ENCODE measurements at regions not wholly inside any gene's neighbourhood (a gene's known extent, or its start where the extent isn't known, plus 50 kb on each side); places are given as distances from the start of the nearest gene placed in this dataset.
A peak's percentile ranks its signal among the peaks of the same experiment; 100 is the strongest.
"Not testable (repeated sequence)": the region's sequence is repeated elsewhere in the genome, so short reads cannot be mapped to it uniquely, and the experiment has no call there.

DNA sequence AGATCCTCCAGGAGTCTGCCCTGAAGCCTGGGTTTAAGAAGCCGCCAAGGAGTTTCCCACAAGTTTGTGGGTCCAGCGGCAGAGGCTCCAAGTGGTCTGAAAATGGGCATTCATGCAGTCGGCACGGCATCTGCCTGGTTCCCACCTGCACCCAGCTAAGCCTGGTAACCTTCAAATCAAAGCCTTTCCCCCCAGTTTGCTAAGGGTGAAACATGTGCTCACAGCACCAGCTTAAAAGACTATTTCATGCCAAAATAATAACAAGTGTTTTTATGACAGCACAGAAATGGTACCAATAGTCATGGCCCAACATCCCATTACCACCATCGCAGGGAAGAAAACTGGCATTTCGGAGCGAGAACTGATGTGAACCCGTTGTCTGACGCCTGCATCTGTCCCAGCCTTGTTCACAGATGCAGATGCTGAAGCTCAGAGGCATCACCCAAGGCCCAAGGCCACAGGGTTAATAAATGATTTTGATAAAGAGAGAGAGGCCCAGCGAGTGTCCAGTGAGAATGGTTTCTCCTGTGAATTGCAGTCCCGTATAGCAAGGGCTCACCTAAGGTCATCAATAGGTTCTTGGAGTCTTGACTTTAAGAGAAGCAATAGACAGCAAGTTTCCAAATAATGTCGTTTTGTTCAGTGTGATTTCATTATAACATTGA, 188.0 kb upstream of the TPM1 start:
- Mint-ChIP-seq H3K27me3 (peaks cover 3% of the 10 kb centered on the region), H3K9me3 (peaks cover under 1% of the 10 kb centered on the region), H3K27ac (no peak overlapping the region), H3K4me1 (peaks cover 5% of the 10 kb centered on the region), H3K4me3 (no peak overlapping the region), H3K36me3 (no peaks in the 10 kb centered on the region)
- no peak for DNase-seq

DNA sequence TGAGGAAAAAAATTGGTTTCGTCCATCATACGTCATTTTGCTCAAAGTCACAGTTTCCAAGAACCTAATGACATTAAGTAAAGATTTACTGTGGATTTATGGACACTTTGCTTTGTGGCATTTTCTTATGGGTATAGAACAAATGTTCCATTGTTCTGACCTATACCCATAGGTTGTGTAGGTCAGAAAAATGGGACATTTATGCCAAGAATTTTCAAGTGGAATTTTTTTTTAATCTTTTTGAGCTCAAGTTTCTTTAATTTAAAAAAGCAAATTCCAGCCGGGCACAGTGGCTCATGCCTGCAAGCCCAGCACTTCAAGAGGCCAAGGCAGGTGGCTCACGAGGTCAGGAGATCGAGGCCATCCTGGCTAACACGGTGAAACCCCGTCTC, 187.5 kb upstream of the TPM1 start:
- Mint-ChIP-seq H3K9me3 (peaks cover 3% of the 10 kb centered on the region), H3K4me1 (peaks cover 5% of the 10 kb centered on the region), H3K4me3 (no peak overlapping the region), H3K27ac (no peak overlapping the region), H3K27me3 (peaks cover 3% of the 10 kb centered on the region), H3K36me3 (no peaks in the 10 kb centered on the region)
- no peak for DNase-seq

- Mint-ChIP-seq H3K4me1 (peaks cover 5% of the 10 kb centered on the region), H3K9me3 (peaks cover 3% of the 10 kb centered on the region), H3K4me3 (no peak overlapping the region), H3K27me3 (peaks cover 3% of the 10 kb centered on the region), H3K36me3 (no peaks in the 10 kb centered on the region), H3K27ac (no peak overlapping the region)
- DNase-seq: no peak
Measured at GRCh38 chr15:62856466-62857246, 185.9 kb upstream of the TPM1 start.

DNA sequence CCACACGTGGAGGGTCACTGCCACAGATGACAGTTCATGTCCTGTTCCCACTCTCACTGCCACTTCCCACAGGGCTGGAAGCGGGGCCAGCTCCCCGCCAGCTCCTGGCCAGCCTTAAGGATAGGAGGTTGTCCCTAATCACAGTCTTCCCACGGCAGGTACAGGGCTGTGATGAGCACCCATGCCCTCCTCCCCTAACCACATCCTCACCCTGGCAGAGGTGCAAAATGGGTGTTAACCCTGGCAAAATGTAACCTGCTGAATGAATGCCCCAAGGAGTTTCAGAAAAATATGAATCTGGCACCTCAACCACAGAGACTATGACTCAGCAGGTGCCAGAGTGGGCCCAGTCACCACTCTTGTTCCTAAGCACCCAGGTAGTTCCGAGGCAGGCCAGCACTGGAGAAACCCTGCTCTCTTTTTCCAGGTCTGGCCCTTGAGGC, 185.1 kb upstream of the TPM1 start:
- H3K4me3 Mint-ChIP-seq: no peak overlapping the region
- peak; percentile 14 for DNase-seq

DNA sequence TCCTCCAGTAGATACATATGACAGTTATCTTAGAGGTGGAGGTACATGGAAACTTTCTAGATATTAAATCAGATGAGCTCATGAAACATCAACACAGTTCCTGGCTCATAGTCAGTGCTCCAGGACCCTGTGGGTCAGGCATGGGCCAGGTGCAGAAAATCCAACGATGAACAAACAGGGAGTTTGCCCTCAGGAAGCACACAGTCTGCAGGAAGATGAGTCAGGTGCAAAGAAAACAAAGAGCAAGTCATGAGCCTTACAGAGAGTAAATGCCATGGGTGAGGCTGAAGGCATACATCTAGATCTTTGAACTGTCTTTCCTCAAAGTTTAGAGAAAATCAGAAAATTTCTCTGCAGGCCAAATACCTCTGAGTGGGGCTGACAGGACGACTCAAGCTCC, 184.2 kb upstream of the TPM1 start:
- Mint-ChIP-seq H3K9me3 (peaks cover 3% of the 10 kb centered on the region), H3K27me3 (peaks cover 3% of the 10 kb centered on the region), H3K4me1 (peaks cover 5% of the 10 kb centered on the region), H3K36me3 (no peaks in the 10 kb centered on the region), H3K27ac (no peak overlapping the region), H3K4me3 (no peak overlapping the region)
- DNase-seq: no peak

More for the DNA sequence above, 185.1 kb upstream of the TPM1 start:
- peaks cover 3% of the 10 kb centered on the region for H3K27me3 Mint-ChIP-seq
- H3K27ac Mint-ChIP-seq: no peak overlapping the region
- no peaks in the 10 kb centered on the region for H3K36me3 Mint-ChIP-seq
- H3K9me3 Mint-ChIP-seq: peaks cover 3% of the 10 kb centered on the region
- peaks cover 5% of the 10 kb centered on the region for H3K4me1 Mint-ChIP-seq

GRCh38 chr15:62862717-62863116, 179.8 kb upstream of the TPM1 start:
- DNase-seq: no peak
- Mint-ChIP-seq H3K27ac (no peak overlapping the region), H3K36me3 (no peaks in the 10 kb centered on the region), H3K27me3 (peaks cover 3% of the 10 kb centered on the region), H3K4me1 (no peaks in the 10 kb centered on the region), H3K9me3 (peaks cover 3% of the 10 kb centered on the region), H3K4me3 (no peak overlapping the region)

DNA sequence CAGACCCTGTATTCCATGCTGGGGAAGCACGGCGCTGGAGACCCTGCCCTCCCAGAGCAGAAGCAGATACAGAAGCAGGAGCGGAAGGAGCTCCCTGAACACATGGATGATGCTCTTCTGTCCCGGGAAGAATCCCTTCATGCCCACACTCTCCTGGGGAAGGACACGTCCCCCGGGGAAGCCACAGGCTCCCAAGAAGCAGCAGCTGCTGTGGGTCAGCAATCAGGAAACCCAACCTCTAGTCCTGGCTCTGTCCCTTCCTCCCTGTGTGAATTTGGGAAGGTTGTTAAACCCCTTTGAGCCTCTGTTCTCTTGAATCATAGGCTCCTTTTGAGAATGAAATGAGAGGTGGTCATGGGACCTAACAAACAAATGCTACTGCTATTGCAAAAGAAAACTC, 176.2 kb upstream of the TPM1 start:
- Mint-ChIP-seq H3K27ac (no peak overlapping the region), H3K36me3 (no peaks in the 10 kb centered on the region), H3K4me1 (no peaks in the 10 kb centered on the region), H3K4me3 (no peak overlapping the region), H3K27me3 (no peaks in the 10 kb centered on the region), H3K9me3 (peaks cover 2% of the 10 kb centered on the region)
- DNase-seq: no peak

DNA sequence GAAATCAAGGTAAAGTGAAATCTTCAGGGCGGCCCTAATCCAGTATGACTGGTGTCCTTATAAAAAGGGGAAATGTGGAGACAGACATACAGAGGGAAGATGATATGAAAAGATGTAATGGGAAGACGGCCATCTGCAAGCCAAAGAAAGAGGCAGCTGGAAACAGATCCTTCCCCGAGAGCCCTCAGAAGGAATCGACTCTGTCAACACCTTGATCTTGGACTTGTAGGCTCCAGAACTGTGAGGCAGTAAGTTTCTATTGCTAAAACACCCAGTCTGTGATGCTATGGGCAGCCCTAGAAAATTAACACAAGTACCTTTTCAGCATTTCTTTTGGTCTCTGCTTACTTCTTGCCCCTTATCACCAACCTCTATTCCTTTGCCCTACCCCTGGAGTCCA, 174.7 kb upstream of the TPM1 start:
- H3K36me3 Mint-ChIP-seq: no peaks in the 10 kb centered on the region
- H3K4me1 Mint-ChIP-seq: no peaks in the 10 kb centered on the region
- H3K4me3 Mint-ChIP-seq: no peak overlapping the region
- H3K27ac Mint-ChIP-seq: no peak overlapping the region
- H3K27me3 Mint-ChIP-seq: no peaks in the 10 kb centered on the region
- DNase-seq: no peak
- H3K9me3 Mint-ChIP-seq: peaks cover 2% of the 10 kb centered on the region

DNA sequence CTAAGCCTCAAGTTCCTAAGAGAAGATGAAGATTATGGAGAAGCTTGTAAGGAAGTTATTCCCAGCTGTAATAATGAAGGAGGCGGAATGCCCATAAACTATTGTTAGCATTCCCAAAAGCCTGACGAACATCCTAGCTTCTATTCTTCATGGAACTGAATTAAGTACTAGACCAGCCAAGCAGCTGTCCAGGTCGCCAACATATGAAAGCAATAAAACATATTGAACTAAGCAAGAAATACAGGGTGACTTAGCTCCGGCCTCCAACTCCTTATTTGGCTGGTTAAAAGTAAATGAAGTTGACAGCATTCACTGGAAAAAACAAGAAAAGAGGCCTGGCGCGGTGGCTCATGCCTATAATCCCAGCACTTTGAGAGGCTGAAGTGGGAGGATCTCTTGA, 174.0 kb upstream of the TPM1 start:
- Mint-ChIP-seq H3K4me3 (no peak overlapping the region), H3K27ac (no peak overlapping the region), H3K27me3 (no peaks in the 10 kb centered on the region), H3K36me3 (no peaks in the 10 kb centered on the region), H3K9me3 (peaks cover 2% of the 10 kb centered on the region), H3K4me1 (no peaks in the 10 kb centered on the region)
- no peak for DNase-seq

- DNase-seq: no peak
- Mint-ChIP-seq H3K36me3 (no peaks in the 10 kb centered on the region), H3K4me1 (no peaks in the 10 kb centered on the region), H3K27me3 (no peaks in the 10 kb centered on the region), H3K9me3 (peaks cover 2% of the 10 kb centered on the region), H3K4me3 (no peak overlapping the region), H3K27ac (no peak overlapping the region)
Measured at GRCh38 chr15:62869116-62869515, 173.4 kb upstream of the TPM1 start.

- Mint-ChIP-seq H3K36me3 (no peaks in the 10 kb centered on the region), H3K9me3 (peaks cover 2% of the 10 kb centered on the region), H3K4me1 (no peaks in the 10 kb centered on the region), H3K27ac (no peak overlapping the region), H3K27me3 (no peaks in the 10 kb centered on the region), H3K4me3 (no peak overlapping the region)
- DNase-seq: no peak
Measured at GRCh38 chr15:62870216-62870615, 172.3 kb upstream of the TPM1 start.

- not testable (repeated sequence) for H3K9me3 Mint-ChIP-seq, H3K27ac Mint-ChIP-seq, H3K27me3 Mint-ChIP-seq, H3K4me1 Mint-ChIP-seq, H3K36me3 Mint-ChIP-seq, H3K4me3 Mint-ChIP-seq, DNase-seq
Measured at GRCh38 chr15:62870701-62871100, 171.8 kb upstream of the TPM1 start.

DNA sequence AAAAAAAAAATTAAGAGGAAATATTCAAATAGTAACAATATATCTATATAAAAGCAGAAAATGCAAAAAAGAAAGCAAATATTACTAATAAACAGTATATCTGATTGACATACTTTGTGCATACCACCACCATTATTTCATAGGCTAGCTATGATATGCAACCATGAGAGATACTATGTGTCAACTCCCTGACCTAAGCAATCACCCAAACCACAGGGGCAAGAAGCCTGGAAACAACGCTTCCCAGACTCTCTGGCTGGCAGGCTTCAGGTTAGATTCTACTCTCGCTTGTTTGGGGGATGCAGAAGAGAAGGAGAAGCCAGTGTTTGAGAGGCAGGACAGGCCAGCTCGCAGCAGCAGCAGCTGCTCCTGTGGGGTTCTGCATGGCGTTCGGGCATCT, 169.3 kb upstream of the TPM1 start:
- H3K27ac Mint-ChIP-seq: no peak overlapping the region
- peaks cover 8% of the 10 kb centered on the region for H3K27me3 Mint-ChIP-seq
- peaks cover 2% of the 10 kb centered on the region for H3K9me3 Mint-ChIP-seq
- DNase-seq: no peak
- H3K4me1 Mint-ChIP-seq: no peaks in the 10 kb centered on the region
- H3K4me3 Mint-ChIP-seq: no peak overlapping the region
- H3K36me3 Mint-ChIP-seq: no peaks in the 10 kb centered on the region

DNA sequence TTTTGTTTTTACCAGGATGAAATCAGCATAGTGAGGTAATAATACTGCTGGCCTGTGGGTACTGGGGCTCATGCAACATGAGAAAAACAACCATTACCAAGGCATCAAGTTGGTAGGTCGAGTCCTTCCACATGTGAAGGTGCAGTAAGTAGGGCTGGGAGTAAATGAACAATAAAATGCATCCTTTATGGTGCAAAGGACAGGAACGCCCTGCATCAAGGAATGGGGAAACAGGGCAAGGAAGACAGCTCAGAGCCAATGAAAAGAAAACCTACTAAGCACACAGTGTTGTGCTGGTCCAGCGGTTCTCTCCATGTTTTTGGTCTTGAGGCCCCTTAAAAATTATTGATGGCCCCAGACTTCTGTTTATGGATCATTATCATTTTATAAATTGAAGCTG, 168.5 kb upstream of the TPM1 start:
- Mint-ChIP-seq H3K4me3 (no peak overlapping the region), H3K36me3 (no peaks in the 10 kb centered on the region), H3K9me3 (peaks cover 2% of the 10 kb centered on the region), H3K27ac (no peak overlapping the region), H3K27me3 (peaks cover 8% of the 10 kb centered on the region), H3K4me1 (no peaks in the 10 kb centered on the region)
- DNase-seq: no peak

GRCh38 chr15:62874959-62875625, 167.5 kb upstream of the TPM1 start:
- Mint-ChIP-seq H3K4me1 (peaks cover 6% of the 10 kb centered on the region), H3K36me3 (no peaks in the 10 kb centered on the region), H3K27ac (no peak overlapping the region), H3K4me3 (no peak overlapping the region), H3K27me3 (peaks cover 15% of the 10 kb centered on the region), H3K9me3 (peaks cover 2% of the 10 kb centered on the region)
- DNase-seq: no peak

All from activated naive CD8-positive, alpha-beta T cell treated with anti-CD3 and anti-CD28 coated beads for 36 hours (primary cell).